NCI-H1694 (cell line): ENCODE measurements at regions not wholly inside any gene's neighbourhood (a gene's known extent, or its start where the extent isn't known, plus 50 kb on each side); places are given as distances from the start of the nearest gene placed in this dataset.

Experiments used
- DNase-seq: peaks from one replicate; lab custom pipeline; 2025; lab: John Stamatoyannopoulos, UW

- no peak for DNase-seq
These were observed 317.5 kb downstream of the PMP22 start for GRCh38 chr17:14947671-14948070.

- DNase-seq: no peak
These were observed 318.6 kb downstream of the PMP22 start for GRCh38 chr17:14946481-14946880.

- no peak for DNase-seq
These were observed 322.5 kb downstream of the PMP22 start for GRCh38 chr17:14942526-14943190.

GRCh38 chr17:14940938-14941265 lies 324.2 kb downstream of the PMP22 start:
- DNase-seq: no peak

GRCh38 chr17:14940108-14940937 lies 324.8 kb downstream of the PMP22 start:
- DNase-seq: no peak

GRCh38 chr17:14935845-14936485 lies 329.2 kb downstream of the PMP22 start:
- DNase-seq: no peak

GRCh38 chr17:14935139-14935841 lies 329.8 kb downstream of the PMP22 start:
- DNase-seq: no peak

GRCh38 chr17:14933676-14934075 lies 331.4 kb downstream of the PMP22 start:
- no peak for DNase-seq

- peak; percentile 71 for DNase-seq
These were observed 338.5 kb downstream of the PMP22 start for GRCh38 chr17:14926526-14927122.

- no peak for DNase-seq
These were observed 339.1 kb downstream of the PMP22 start for GRCh38 chr17:14926073-14926472.

GRCh38 chr17:14925498-14925897 lies 339.6 kb downstream of the PMP22 start:
- DNase-seq: no peak

- DNase-seq: no peak
These were observed 341.1 kb downstream of the PMP22 start for GRCh38 chr17:14923981-14924380.

GRCh38 chr17:14922411-14922810 lies 342.7 kb downstream of the PMP22 start:
- no peak for DNase-seq

- DNase-seq: no peak
These were observed 343.2 kb downstream of the PMP22 start for GRCh38 chr17:14921936-14922335.

GRCh38 chr17:14919631-14920213 lies 345.4 kb downstream of the PMP22 start:
- DNase-seq: no peak

GRCh38 chr17:14919094-14919493 lies 346.0 kb downstream of the PMP22 start:
- DNase-seq: no peak

- DNase-seq: no peak
These were observed 346.6 kb downstream of the PMP22 start for GRCh38 chr17:14918540-14918939.

GRCh38 chr17:14910916-14911315 lies 354.2 kb downstream of the PMP22 start:
- no peak for DNase-seq

GRCh38 chr17:14904386-14904785 lies 360.7 kb downstream of the PMP22 start:
- no peak for DNase-seq

- DNase-seq: no peak
These were observed 361.3 kb downstream of the PMP22 start for GRCh38 chr17:14903854-14904253.

- no peak for DNase-seq
These were observed 362.3 kb downstream of the PMP22 start for GRCh38 chr17:14902803-14903202.

GRCh38 chr17:14902297-14902696 lies 362.8 kb downstream of the PMP22 start:
- no peak for DNase-seq
